ENCODE measurements at regions not wholly inside any gene's neighbourhood (a gene's known extent, or its start where the extent isn't known, plus 50 kb on each side); places are given as distances from the start of the nearest gene placed in this dataset.

- no peak for TF ChIP-seq CEBPB (IDR thresholded peaks at IDR 0.05)
- no peak for TF ChIP-seq TCF12 (IDR thresholded peaks at IDR 0.05; ENCODE audit: low read depth)
- TF ChIP-seq FOXM1 (IDR thresholded peaks at IDR 0.05; ENCODE audit: borderline replicate concordance, low read depth): no peak
- no peak for TF ChIP-seq USF1 (IDR thresholded peaks at IDR 0.05)
Measured at GRCh38 chr17:52681480-52681879, 523.0 kb upstream of the CA10 start.

GRCh38 chr17:52678211-52678610 lies 519.7 kb upstream of the CA10 start:
- TF ChIP-seq EP300 (IDR thresholded peaks at IDR 0.05; ENCODE audit: borderline replicate concordance) (no peak), NFIC (IDR thresholded peaks at IDR 0.05) (no peak), TCF12 (IDR thresholded peaks at IDR 0.05; ENCODE audit: low read depth) (no peak), EGR1 (IDR thresholded peaks at IDR 0.05) (no peak), CREB1 (IDR thresholded peaks at IDR 0.05; ENCODE audit: low read depth) (no peak)

- TF ChIP-seq TEAD4 (IDR thresholded peaks at IDR 0.05) (no peak), EGR1 (IDR thresholded peaks at IDR 0.05) (no peak)
Measured at GRCh38 chr17:52674686-52675085, 516.2 kb upstream of the CA10 start.

- no peak for TF ChIP-seq ZBTB7A (IDR thresholded peaks at IDR 0.05; ENCODE audit: low read depth)
- no peak for TF ChIP-seq EP300 (IDR thresholded peaks at IDR 0.05; ENCODE audit: borderline replicate concordance)
- TF ChIP-seq RAD21 (IDR thresholded peaks at IDR 0.05; ENCODE audit: low read depth): no peak
- TF ChIP-seq EGR1 (IDR thresholded peaks at IDR 0.05): no peak
- no peak for TF ChIP-seq TEAD4 (IDR thresholded peaks at IDR 0.05)
- TF ChIP-seq CREB1 (IDR thresholded peaks at IDR 0.05; ENCODE audit: low read depth): no peak
- TF ChIP-seq USF1 (IDR thresholded peaks at IDR 0.05): no peak
- TF ChIP-seq NFIC (IDR thresholded peaks at IDR 0.05): no peak
- no peak for TF ChIP-seq TAF1 (IDR thresholded peaks at IDR 0.05; ENCODE audit: low read depth)
Measured at GRCh38 chr17:52673791-52674190, 515.3 kb upstream of the CA10 start.

- TF ChIP-seq FOXM1 (IDR thresholded peaks at IDR 0.05; ENCODE audit: borderline replicate concordance, low read depth) (no peak), NFIC (IDR thresholded peaks at IDR 0.05) (no peak), YY1 (IDR thresholded peaks at IDR 0.05; ENCODE audit: low read depth) (no peak), TCF12 (IDR thresholded peaks at IDR 0.05; ENCODE audit: low read depth) (no peak), ZBTB7A (IDR thresholded peaks at IDR 0.05; ENCODE audit: low read depth) (no peak), CREB1 (IDR thresholded peaks at IDR 0.05; ENCODE audit: low read depth) (no peak), EGR1 (IDR thresholded peaks at IDR 0.05) (no peak), CEBPB (IDR thresholded peaks at IDR 0.05) (no peak), TEAD4 (IDR thresholded peaks at IDR 0.05) (no peak), TAF1 (IDR thresholded peaks at IDR 0.05; ENCODE audit: low read depth) (no peak), REST (IDR thresholded peaks at IDR 0.05; ENCODE audit: low read depth) (no peak), EP300 (IDR thresholded peaks at IDR 0.05; ENCODE audit: borderline replicate concordance) (no peak), USF1 (IDR thresholded peaks at IDR 0.05) (no peak), MAX (IDR thresholded peaks at IDR 0.05) (no peak), RAD21 (IDR thresholded peaks at IDR 0.05; ENCODE audit: low read depth) (no peak)
Measured at GRCh38 chr17:52666264-52666663, 507.8 kb upstream of the CA10 start.

- TF ChIP-seq USF1 (IDR thresholded peaks at IDR 0.05) (no peak), REST (IDR thresholded peaks at IDR 0.05; ENCODE audit: low read depth) (no peak), MAX (IDR thresholded peaks at IDR 0.05) (no peak), ZBTB7A (IDR thresholded peaks at IDR 0.05; ENCODE audit: low read depth) (no peak)
Measured at GRCh38 chr17:52660692-52661091, 502.2 kb upstream of the CA10 start.

Measured in Ishikawa (cell line).